ENCODE measurements at regions not wholly inside any gene's neighbourhood (a gene's known extent, or its start where the extent isn't known, plus 50 kb on each side); places are given as distances from the start of the nearest gene placed in this dataset.

DNA sequence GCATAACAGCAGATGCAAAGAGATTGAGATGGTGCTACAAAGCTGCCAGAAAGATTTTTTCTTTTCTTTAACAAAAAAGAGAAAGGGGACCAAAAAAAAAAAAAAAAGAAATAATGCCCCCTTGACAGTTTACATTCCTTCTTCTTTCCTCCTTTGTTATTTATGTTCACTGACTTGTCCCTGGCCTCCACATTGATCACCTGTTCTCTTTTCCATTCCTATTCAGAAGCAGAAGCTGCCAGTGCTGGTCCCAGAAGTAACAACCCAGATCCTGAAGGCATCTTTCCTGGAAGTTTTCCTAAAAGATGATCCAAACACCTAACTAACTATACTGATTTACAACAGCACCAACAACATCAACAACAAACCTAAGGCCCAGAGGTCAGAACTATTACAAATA lies 728.1 kb downstream of the KCNJ2 start:
- H3K14ac ChIP-seq (replicated peaks; ENCODE audit: low read depth, low read length): no peak overlapping the region
- no peak overlapping the region for H2AFZ ChIP-seq (replicated peaks; ENCODE audit: low read length, poor library complexity)

More for the DNA sequence above, 728.1 kb downstream of the KCNJ2 start:
- no peaks in the 10 kb centered on the region for H4K20me1 ChIP-seq (ENCODE audit: insufficient read depth, low read length)
- no peak overlapping the region for H3K18ac ChIP-seq (ENCODE audit: low read depth, low read length)
- H4K5ac ChIP-seq (ENCODE audit: low read depth, low read length): no peak overlapping the region
- H3K36me3 ChIP-seq (ENCODE audit: control insufficient read depth, insufficient read depth, low read length): no peaks in the 10 kb centered on the region
- H3K27me3 ChIP-seq (ENCODE audit: control insufficient read depth, insufficient read depth, low read length): no peaks in the 10 kb centered on the region
- in situ Hi-C loops (cut with MboI; ENCODE audit: low sequenced_read_pairs) (no loop called here), dilution Hi-C loops (cut with HindIII; ENCODE audit: low sequenced_read_pairs, unreplicated experiment) (no loop called here), intact Hi-C loops (cut with micrococcal nuclease) (no loop called here)
- ChIA-PET POLR2A (ENCODE audit: unreplicated experiment) (no interaction called here), CTCF (no interaction called here)
- no peak overlapping the region for H2BK15ac ChIP-seq (ENCODE audit: low read depth, low read length)
- H3K4me3 ChIP-seq (ENCODE audit: insufficient read depth, low read depth, low read length): no peak overlapping the region
- no peak overlapping the region for H2BK5ac ChIP-seq (ENCODE audit: low read depth, low read length, poor library complexity, severe bottlenecking)
- DNase-seq: no peak
- H3K23ac ChIP-seq (ENCODE audit: low read depth, low read length): no peak overlapping the region
- no peak overlapping the region for H2BK20ac ChIP-seq (ENCODE audit: low read depth, low read length)
- no peak overlapping the region for H3K4me2 ChIP-seq (ENCODE audit: low read depth, low read length)
- peaks cover 7% of the 10 kb centered on the region for H3K9me3 ChIP-seq (ENCODE audit: control insufficient read depth, insufficient read depth, low read length)
- no peaks in the 10 kb centered on the region for H3K9me1 ChIP-seq (ENCODE audit: insufficient read depth, low read length)
- no peak overlapping the region for H3K4ac ChIP-seq (ENCODE audit: low read depth, low read length)
- H3K79me1 ChIP-seq (ENCODE audit: low read depth in 1 of 2, low read length in 2 of 2): no peaks in the 10 kb centered on the region
- no peak for TF ChIP-seq RAD21 (IDR thresholded peaks at IDR 0.05; ENCODE audit: low read length)
- TF ChIP-seq CHD1 (IDR thresholded peaks at IDR 0.05; ENCODE audit: low read depth, low read length): no peak
- TF ChIP-seq, protein P1, sequence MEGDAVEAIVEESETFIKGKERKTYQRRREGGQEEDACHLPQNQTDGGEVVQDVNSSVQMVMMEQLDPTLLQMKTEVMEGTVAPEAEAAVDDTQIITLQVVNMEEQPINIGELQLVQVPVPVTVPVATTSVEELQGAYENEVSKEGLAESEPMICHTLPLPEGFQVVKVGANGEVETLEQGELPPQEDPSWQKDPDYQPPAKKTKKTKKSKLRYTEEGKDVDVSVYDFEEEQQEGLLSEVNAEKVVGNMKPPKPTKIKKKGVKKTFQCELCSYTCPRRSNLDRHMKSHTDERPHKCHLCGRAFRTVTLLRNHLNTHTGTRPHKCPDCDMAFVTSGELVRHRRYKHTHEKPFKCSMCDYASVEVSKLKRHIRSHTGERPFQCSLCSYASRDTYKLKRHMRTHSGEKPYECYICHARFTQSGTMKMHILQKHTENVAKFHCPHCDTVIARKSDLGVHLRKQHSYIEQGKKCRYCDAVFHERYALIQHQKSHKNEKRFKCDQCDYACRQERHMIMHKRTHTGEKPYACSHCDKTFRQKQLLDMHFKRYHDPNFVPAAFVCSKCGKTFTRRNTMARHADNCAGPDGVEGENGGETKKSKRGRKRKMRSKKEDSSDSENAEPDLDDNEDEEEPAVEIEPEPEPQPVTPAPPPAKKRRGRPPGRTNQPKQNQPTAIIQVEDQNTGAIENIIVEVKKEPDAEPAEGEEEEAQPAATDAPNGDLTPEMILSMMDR (conservative IDR thresholded peaks at IDR 0.05; ENCODE audit: low read depth, low read length): no peak
- no peak for TF ChIP-seq MAZ (IDR thresholded peaks at IDR 0.05; ENCODE audit: borderline replicate concordance, low read depth, low read length)
- TF ChIP-seq POLR2A (IDR thresholded peaks at IDR 0.05; ENCODE audit: low read depth, low read length): no peak
- no peak overlapping the region for H2AK5ac ChIP-seq (ENCODE audit: low read depth, low read length)
- no peak overlapping the region for H3K9ac ChIP-seq (ENCODE audit: low read depth, low read length)
- H4K8ac ChIP-seq (ENCODE audit: low read depth in 2 of 2, low read length in 2 of 2): no peak overlapping the region
- H3K56ac ChIP-seq (ENCODE audit: extremely low read depth, insufficient read depth, low read length): no peak overlapping the region
- no peak for ATAC-seq (ENCODE audit: low read depth)
- no peak overlapping the region for H3K27ac ChIP-seq (ENCODE audit: insufficient read depth, low read length)
- BruUV-seq (replicated peaks): no TSS peak
- no peak overlapping the region for H2AK9ac ChIP-seq (replicated peaks; ENCODE audit: low read depth, low read length, poor library complexity)
- no peak overlapping the region for H2BK120ac ChIP-seq (ENCODE audit: low read depth, low read length)
- no peak overlapping the region for H4K91ac ChIP-seq (ENCODE audit: insufficient read depth, low read depth, low read length)
- no peaks in the 10 kb centered on the region for H3K4me1 ChIP-seq (ENCODE audit: control insufficient read depth, insufficient read depth, low read length)

Measured in IMR-90 (cell line).